Epithelial cell of proximal tubule (primary cell): ENCODE measurements at regions not wholly inside any gene's neighbourhood (a gene's known extent, or its start where the extent isn't known, plus 50 kb on each side); places are given as distances from the start of the nearest gene placed in this dataset.
"Not testable (repeated sequence)": the region's sequence is repeated elsewhere in the genome, so short reads cannot be mapped to it uniquely, and the experiment has no call there.

Experiments
- DNase-seq: peaks from one replicate; pipeline ENCODE4 v3.0.0-alpha.2; 2011; ENCODE audit warnings: low read depth
- H3K4me3 ChIP-seq: 2 replicates; pipeline ENCODE4 v1.5.1; 2011; ENCODE audit warnings: low read depth, mild to moderate bottlenecking, low read length
- TF ChIP-seq, protein P1 (sequence below): conservative IDR thresholded peaks from 2 replicates; pipeline ENCODE4 v1.5.1; 2012; ENCODE audit warnings: low read depth, mild to moderate bottlenecking, low read length

- DNase-seq: no peak
- TF ChIP-seq, protein P1, sequence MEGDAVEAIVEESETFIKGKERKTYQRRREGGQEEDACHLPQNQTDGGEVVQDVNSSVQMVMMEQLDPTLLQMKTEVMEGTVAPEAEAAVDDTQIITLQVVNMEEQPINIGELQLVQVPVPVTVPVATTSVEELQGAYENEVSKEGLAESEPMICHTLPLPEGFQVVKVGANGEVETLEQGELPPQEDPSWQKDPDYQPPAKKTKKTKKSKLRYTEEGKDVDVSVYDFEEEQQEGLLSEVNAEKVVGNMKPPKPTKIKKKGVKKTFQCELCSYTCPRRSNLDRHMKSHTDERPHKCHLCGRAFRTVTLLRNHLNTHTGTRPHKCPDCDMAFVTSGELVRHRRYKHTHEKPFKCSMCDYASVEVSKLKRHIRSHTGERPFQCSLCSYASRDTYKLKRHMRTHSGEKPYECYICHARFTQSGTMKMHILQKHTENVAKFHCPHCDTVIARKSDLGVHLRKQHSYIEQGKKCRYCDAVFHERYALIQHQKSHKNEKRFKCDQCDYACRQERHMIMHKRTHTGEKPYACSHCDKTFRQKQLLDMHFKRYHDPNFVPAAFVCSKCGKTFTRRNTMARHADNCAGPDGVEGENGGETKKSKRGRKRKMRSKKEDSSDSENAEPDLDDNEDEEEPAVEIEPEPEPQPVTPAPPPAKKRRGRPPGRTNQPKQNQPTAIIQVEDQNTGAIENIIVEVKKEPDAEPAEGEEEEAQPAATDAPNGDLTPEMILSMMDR: no peak
- no peak overlapping the region for H3K4me3 ChIP-seq
Observed at GRCh38 chr5:104082754-104083153, 520.2 kb upstream of the NUDT12 start.

DNA sequence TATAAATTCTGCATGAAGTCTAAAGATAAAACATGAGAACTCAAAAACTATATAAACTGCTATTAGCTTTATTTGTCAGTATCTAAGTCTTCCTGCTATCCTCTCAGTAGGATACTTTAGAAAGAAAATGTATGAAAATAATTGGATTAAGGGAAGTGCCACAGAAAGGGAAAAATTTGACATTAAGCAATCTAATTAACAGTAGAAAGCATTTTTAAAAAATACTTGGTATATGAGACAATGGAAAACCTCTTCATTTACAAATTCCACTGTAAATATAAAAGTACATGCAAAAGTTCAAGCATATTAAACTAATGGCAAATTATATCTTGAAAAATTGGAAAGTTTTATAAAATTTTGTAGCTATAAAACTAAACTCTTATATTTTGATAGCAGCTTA, 518.6 kb upstream of the NUDT12 start:
- TF ChIP-seq, protein P1: no peak
- H3K4me3 ChIP-seq: no peak overlapping the region
- no peak for DNase-seq

GRCh38 chr5:104080646-104081175, 518.1 kb upstream of the NUDT12 start:
- TF ChIP-seq, protein P1: no peak
- no peak overlapping the region for H3K4me3 ChIP-seq
- DNase-seq: no peak

DNA sequence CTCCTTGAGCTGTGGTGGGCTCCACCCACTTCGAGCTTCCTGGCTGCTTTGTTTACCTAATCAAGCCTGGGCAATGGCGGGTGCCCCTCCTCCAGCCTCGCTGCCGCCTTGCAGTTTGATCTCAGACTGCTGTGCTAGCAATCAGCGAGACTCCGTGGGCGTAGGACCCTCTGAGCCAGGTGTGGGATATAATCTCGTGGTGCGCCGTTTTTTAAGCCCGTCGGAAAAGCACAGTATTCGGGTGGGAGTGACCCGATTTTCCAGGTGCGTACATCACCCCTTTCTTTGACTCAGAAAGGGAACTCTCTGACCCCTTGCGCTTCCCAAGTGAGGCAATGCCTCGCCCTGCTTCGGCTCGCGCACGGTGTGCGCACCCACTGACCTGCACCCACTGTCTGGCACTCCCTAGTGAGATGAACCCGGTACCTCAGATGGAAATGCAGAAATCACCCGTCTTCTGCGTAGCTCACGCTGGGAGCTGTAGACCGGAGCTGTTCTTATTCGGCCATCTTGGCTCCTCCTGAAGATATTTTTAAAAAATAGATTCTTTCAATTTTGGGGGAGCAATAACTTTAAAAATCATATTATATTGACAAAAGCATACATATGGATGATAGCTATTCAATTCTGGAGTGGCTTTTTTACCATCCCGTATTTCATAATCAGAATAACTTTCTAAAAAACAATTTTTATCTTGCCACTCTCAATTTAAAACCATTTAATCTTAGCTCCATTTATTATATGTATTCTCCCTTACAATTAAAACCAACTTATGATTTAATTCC, 517.5 kb upstream of the NUDT12 start:
- not testable (repeated sequence) for DNase-seq, H3K4me3 ChIP-seq

- H3K4me3 ChIP-seq: no peak overlapping the region
- TF ChIP-seq, protein P1: no peak
- DNase-seq: no peak
Observed at GRCh38 chr5:104071887-104072286, 509.3 kb upstream of the NUDT12 start.

- DNase-seq: no peak
- TF ChIP-seq, protein P1: no peak
- H3K4me3 ChIP-seq: no peak overlapping the region
Observed at GRCh38 chr5:104062621-104063377, 500.2 kb upstream of the NUDT12 start.

DNA sequence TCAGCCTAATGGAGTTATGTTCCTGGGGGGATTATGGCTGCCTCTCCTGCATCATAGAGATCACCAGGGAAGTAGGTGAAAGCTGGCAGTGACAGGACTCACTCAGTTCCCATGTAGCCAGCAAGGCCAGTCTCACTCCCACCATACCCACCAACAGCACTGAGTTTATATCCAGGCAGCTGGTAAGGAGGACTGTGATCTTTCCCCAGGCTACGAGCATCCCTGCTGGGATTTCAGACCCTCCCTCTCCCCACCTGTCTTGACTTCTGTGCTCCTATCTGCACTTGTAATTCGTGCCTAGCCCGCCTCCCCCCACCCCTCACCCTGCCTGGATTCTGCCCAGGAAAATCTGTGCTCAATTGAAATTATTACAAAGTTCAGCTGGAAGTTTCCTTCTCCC, 499.1 kb upstream of the NUDT12 start:
- no peak for DNase-seq
- TF ChIP-seq, protein P1: no peak
- H3K4me3 ChIP-seq: no peak overlapping the region
